ENCODE measurements at regions not wholly inside any gene's neighbourhood (a gene's known extent, or its start where the extent isn't known, plus 50 kb on each side); places are given as distances from the start of the nearest gene placed in this dataset.

DNA sequence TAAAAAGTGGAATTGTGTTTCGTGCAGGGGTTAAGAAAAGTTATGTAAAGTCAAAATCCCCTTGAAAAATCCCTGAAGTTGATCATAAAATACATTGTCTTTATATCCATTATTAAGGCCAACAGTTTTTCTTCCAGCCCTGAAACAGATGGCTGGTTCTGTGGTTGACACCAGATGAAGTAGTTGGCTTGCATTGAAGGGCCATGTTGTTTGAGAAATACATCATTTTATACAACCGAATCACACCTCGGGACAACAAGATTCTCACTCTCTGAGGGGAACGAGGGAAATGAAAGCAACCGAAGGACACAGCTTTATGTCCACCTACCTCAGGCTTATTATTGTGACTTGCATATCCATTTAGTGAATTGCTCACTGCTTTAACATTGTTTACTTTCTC is 126.0 kb upstream of the MITF start:
- TF ChIP-seq, protein P1, sequence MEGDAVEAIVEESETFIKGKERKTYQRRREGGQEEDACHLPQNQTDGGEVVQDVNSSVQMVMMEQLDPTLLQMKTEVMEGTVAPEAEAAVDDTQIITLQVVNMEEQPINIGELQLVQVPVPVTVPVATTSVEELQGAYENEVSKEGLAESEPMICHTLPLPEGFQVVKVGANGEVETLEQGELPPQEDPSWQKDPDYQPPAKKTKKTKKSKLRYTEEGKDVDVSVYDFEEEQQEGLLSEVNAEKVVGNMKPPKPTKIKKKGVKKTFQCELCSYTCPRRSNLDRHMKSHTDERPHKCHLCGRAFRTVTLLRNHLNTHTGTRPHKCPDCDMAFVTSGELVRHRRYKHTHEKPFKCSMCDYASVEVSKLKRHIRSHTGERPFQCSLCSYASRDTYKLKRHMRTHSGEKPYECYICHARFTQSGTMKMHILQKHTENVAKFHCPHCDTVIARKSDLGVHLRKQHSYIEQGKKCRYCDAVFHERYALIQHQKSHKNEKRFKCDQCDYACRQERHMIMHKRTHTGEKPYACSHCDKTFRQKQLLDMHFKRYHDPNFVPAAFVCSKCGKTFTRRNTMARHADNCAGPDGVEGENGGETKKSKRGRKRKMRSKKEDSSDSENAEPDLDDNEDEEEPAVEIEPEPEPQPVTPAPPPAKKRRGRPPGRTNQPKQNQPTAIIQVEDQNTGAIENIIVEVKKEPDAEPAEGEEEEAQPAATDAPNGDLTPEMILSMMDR (IDR thresholded peaks at IDR 0.05) = no peak
- TF ChIP-seq POLR2A (IDR thresholded peaks at IDR 0.05) = no peak

Data from testis (tissue), 2 donors.